ENCODE measurements at regions not wholly inside any gene's neighbourhood (a gene's known extent, or its start where the extent isn't known, plus 50 kb on each side); places are given as distances from the start of the nearest gene placed in this dataset.
A peak's percentile ranks its signal among the peaks of the same experiment; 100 is the strongest.

DNA sequence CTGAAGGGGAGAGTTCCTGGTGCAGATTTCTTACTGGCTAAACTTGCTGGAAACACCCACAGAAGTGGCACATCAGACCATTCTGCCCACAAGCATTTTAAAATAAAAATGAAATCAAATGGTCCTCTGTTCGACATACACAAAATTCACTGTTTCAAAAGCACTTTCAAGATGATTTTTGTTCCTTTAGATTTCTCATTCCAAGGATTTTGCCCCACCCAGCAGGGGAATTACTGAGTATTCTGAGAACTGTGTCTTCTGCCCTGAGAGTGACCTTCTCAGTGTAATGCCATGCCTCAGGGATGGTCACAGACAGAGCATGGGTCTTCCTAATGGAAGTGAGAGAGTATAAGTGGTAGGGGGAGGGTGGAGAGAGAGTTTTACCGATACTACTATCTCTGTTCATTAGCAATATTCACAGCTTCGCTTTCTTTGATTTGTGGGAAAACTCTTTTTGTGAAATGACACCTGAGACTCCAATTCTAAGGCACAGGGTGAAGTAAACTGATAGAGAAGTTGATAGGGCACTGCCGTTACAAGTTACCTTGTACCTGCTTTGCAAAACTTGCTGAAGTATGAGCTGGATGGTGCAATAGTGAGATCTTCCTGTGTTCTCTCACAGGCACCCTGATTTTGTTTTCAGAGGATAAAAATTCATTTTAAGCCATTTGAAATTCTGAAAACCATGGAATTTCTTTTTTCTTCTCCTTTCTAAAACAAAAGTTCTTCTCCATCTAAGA is 95.8 kb upstream of the CD180 start:
- Histone ChIP-seq H3K27ac (no peak overlapping the region), H3F3A (ENCODE audit: low read depth) (no peaks in the 10 kb centered on the region), H3K9me3 (ENCODE audit: low read depth) (no peaks in the 10 kb centered on the region), H3K9ac (no peak overlapping the region), H3K4me3 (no peak overlapping the region), H3K4me1 (no peaks in the 10 kb centered on the region), H4K20me1 (ENCODE audit: low read depth) (no peaks in the 10 kb centered on the region), H3K36me3 (no peaks in the 10 kb centered on the region), H3K79me2 (ENCODE audit: low read depth) (no peaks in the 10 kb centered on the region), H3K27me3 (no peaks in the 10 kb centered on the region), H3K4me2 (no peak overlapping the region), H2AFZ (replicated peaks) (no peak overlapping the region)
- Mint-ChIP-seq H3K36me3 (no peaks in the 10 kb centered on the region), H3K27ac (peak overlapping the region; percentile 82), H3K4me1 (peaks cover 49% of the 10 kb centered on the region), H3K27me3 (ENCODE audit: insufficient read depth, low read depth) (peaks cover 2% of the 10 kb centered on the region), H3K9me3 (peaks cover 6% of the 10 kb centered on the region), H3K4me3 (no peak overlapping the region)
- no peak for DNase-seq (ENCODE audit: low spot score)
- TF ChIP-seq, protein P1, sequence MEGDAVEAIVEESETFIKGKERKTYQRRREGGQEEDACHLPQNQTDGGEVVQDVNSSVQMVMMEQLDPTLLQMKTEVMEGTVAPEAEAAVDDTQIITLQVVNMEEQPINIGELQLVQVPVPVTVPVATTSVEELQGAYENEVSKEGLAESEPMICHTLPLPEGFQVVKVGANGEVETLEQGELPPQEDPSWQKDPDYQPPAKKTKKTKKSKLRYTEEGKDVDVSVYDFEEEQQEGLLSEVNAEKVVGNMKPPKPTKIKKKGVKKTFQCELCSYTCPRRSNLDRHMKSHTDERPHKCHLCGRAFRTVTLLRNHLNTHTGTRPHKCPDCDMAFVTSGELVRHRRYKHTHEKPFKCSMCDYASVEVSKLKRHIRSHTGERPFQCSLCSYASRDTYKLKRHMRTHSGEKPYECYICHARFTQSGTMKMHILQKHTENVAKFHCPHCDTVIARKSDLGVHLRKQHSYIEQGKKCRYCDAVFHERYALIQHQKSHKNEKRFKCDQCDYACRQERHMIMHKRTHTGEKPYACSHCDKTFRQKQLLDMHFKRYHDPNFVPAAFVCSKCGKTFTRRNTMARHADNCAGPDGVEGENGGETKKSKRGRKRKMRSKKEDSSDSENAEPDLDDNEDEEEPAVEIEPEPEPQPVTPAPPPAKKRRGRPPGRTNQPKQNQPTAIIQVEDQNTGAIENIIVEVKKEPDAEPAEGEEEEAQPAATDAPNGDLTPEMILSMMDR (IDR thresholded peaks at IDR 0.05): no peak
- TF ChIP-seq EZH2 (IDR thresholded peaks at IDR 0.05): no peak

DNA sequence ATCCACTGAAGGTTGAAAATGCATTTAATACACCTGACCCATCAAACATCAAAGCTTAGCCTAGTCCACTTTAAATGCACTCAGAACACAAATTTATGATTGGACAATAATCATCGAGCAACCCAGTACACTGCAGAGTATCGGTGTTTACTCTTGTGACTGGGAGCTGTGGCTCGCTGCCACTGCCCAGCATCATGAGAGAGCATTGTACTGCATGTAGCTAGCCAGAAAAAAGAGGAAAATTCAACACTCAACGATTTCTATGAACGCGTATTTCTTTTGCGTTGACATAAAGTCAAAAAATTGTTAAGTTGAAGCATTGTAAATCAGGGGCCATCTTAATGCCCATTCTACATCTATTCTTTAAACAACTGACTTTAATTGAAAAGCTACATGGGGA is 95.1 kb upstream of the CD180 start:
- Mint-ChIP-seq H3K36me3 (no peaks in the 10 kb centered on the region), H3K27me3 (ENCODE audit: insufficient read depth, low read depth) (peaks cover 3% of the 10 kb centered on the region), H3K27ac (no peak overlapping the region), H3K4me3 (no peak overlapping the region), H3K4me1 (peaks cover 54% of the 10 kb centered on the region), H3K9me3 (peaks cover 6% of the 10 kb centered on the region)
- no peaks in the 10 kb centered on the region for H3K79me2 ChIP-seq (ENCODE audit: low read depth)
- TF ChIP-seq EZH2 (IDR thresholded peaks at IDR 0.05) (no peak), EZH2phosphoT487 (IDR thresholded peaks at IDR 0.05) (no peak)
- TF ChIP-seq, protein P1 (IDR thresholded peaks at IDR 0.05): no peak
- no peaks in the 10 kb centered on the region for H4K20me1 ChIP-seq (ENCODE audit: low read depth)
- H3K27ac ChIP-seq: no peak overlapping the region
- H2AFZ ChIP-seq (replicated peaks): peak overlapping the region; percentile 26
- no peak overlapping the region for H3K9ac ChIP-seq
- H3F3A ChIP-seq (ENCODE audit: low read depth): no peaks in the 10 kb centered on the region
- no peak for DNase-seq (ENCODE audit: low spot score)
- H3K27me3 ChIP-seq: no peaks in the 10 kb centered on the region
- no peaks in the 10 kb centered on the region for H3K36me3 ChIP-seq
- H3K9me3 ChIP-seq (ENCODE audit: low read depth): no peaks in the 10 kb centered on the region
- H3K4me2 ChIP-seq: no peak overlapping the region
- H3K4me1 ChIP-seq: no peaks in the 10 kb centered on the region
- H3K4me3 ChIP-seq: no peak overlapping the region

DNA sequence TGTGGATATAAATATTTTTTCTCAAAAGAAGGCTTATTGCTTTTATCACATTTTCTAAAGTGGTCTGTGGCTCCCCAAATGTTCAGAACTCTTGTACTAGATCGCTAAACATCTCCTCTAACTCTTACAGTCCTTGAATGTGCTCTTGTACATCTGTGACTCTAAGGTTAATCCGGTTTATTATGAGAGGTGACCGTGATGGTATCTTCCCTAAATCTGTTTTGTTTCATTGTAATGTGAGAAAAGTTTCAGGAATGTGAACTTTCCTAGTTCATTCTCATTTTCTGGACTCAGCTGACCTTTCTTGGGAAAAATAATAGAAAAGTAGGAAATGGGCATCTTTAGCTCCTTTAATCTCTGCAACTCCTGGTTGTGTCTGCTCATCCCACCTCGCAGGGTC is 94.5 kb upstream of the CD180 start:
- Histone ChIP-seq H3K27me3 (no peaks in the 10 kb centered on the region), H3K4me2 (no peak overlapping the region), H3K36me3 (no peaks in the 10 kb centered on the region), H3K27ac (no peak overlapping the region), H3K9ac (no peak overlapping the region), H3F3A (ENCODE audit: low read depth) (no peaks in the 10 kb centered on the region), H3K79me2 (ENCODE audit: low read depth) (no peaks in the 10 kb centered on the region), H3K4me1 (no peaks in the 10 kb centered on the region), H2AFZ (replicated peaks) (peak overlapping the region; percentile 26), H3K4me3 (no peak overlapping the region), H3K9me3 (ENCODE audit: low read depth) (no peaks in the 10 kb centered on the region), H4K20me1 (ENCODE audit: low read depth) (no peaks in the 10 kb centered on the region)
- TF ChIP-seq EZH2phosphoT487 (IDR thresholded peaks at IDR 0.05): no peak
- TF ChIP-seq, protein P1 (IDR thresholded peaks at IDR 0.05): no peak
- no peak for TF ChIP-seq EZH2 (IDR thresholded peaks at IDR 0.05)
- H3K4me1 Mint-ChIP-seq: peaks cover 58% of the 10 kb centered on the region
- H3K27ac Mint-ChIP-seq: no peak overlapping the region
- H3K9me3 Mint-ChIP-seq: peaks cover 6% of the 10 kb centered on the region
- H3K36me3 Mint-ChIP-seq: no peaks in the 10 kb centered on the region
- no peak overlapping the region for H3K4me3 Mint-ChIP-seq
- DNase-seq (ENCODE audit: low spot score): no peak
- peaks cover 4% of the 10 kb centered on the region for H3K27me3 Mint-ChIP-seq (ENCODE audit: insufficient read depth, low read depth)

All from neural progenitor cell (in vitro differentiated cells).